ENCODE measurements at regions not wholly inside any gene's neighbourhood (a gene's known extent, or its start where the extent isn't known, plus 50 kb on each side); places are given as distances from the start of the nearest gene placed in this dataset.

- DNase-seq (ENCODE audit: low read depth) = no peak
- H3K4me3 ChIP-seq (ENCODE audit: low read length) = no peak overlapping the region
- TF ChIP-seq CTCF (IDR thresholded peaks at IDR 0.05; ENCODE audit: insufficient read depth, low read depth, low read length, missing control alignments) = no peak
Observed at GRCh38 chr9:81782313-81782995, 93.1 kb upstream of the TLE1 start.

DNA sequence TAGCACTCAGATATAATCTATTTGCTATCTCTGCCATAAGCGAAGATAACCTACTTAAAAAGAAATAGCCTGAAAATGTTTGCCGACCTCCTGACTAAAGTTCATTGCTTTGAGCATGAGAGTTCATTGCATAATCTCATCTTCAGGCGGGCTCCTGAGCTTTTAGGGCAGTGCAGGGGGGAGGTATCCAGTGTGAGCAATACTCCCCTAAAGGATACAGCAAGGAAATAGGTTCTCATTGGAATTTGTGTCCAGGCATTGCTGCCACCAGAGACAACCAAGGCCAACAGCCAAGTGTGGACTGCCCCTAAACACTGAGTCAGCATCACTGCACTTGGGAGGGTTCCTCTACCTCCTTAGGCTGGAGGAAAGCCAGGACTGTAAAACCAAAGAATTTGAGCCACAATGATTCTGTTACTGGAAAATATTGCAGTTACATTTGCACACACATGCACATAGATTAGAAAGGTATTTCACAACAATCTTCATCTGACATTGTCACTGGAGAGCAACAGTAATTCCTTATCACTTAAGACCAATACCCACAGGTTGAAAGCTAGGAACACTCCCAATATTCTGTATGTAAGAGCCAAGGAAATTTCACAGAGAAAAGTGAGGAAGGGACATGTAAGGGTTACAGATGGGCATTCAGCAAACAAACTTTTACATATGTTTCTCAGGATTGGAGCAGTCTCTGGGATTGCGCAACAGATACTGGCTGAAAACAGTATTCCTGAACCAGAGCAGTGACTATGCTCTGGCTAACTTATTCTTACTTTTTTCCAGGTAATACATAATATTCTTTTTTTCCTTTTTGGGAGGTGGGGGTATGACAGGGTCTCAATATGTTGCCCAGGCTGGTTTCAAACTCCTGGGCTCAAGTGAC lies 98.6 kb upstream of the TLE1 start:
- H3K4me3 ChIP-seq (ENCODE audit: low read length) = no peak overlapping the region

DNA sequence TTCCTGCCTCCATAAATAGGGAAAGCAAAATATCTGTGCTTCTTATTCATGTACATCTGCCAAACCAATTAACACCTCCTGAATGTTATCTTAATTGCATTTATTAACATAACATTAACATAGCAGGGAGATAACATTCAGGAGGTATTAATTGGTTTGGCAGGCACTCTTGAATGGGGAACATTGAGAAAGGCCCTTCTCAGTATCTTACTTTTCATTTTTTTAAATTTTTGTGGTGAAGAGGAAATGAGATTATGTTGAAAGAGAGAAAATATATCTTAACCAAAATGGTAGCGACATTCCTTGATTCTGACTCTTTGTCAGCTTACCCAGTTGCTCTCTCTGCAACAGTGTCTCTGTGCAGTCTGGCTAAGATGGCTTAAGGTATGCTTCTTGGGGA lies 100.4 kb upstream of the TLE1 start:
- no peak for TF ChIP-seq CTCF (IDR thresholded peaks at IDR 0.05; ENCODE audit: insufficient read depth, low read depth, low read length, missing control alignments)
- no peak for DNase-seq (ENCODE audit: low read depth)
- no peak overlapping the region for H3K4me3 ChIP-seq (ENCODE audit: low read length)

More for the DNA sequence above, 98.6 kb upstream of the TLE1 start:
- peak; percentile 55 for DNase-seq (ENCODE audit: low read depth)
- no peak for TF ChIP-seq CTCF (IDR thresholded peaks at IDR 0.05; ENCODE audit: insufficient read depth, low read depth, low read length, missing control alignments)

GRCh38 chr9:81790166-81790565 lies 100.8 kb upstream of the TLE1 start:
- no peak for DNase-seq (ENCODE audit: low read depth)
- H3K4me3 ChIP-seq (ENCODE audit: low read length) = no peak overlapping the region
- no peak for TF ChIP-seq CTCF (IDR thresholded peaks at IDR 0.05; ENCODE audit: insufficient read depth, low read depth, low read length, missing control alignments)

- no peak for TF ChIP-seq CTCF (IDR thresholded peaks at IDR 0.05; ENCODE audit: insufficient read depth, low read depth, low read length, missing control alignments)
- DNase-seq (ENCODE audit: low read depth) = no peak
- H3K4me3 ChIP-seq (ENCODE audit: low read length) = no peak overlapping the region
Observed at GRCh38 chr9:81791076-81791475, 101.7 kb upstream of the TLE1 start.

GRCh38 chr9:81798606-81799005 lies 109.3 kb upstream of the TLE1 start:
- no peak overlapping the region for H3K4me3 ChIP-seq (ENCODE audit: low read length)
- TF ChIP-seq CTCF (IDR thresholded peaks at IDR 0.05; ENCODE audit: insufficient read depth, low read depth, low read length, missing control alignments) = no peak
- DNase-seq (ENCODE audit: low read depth) = no peak
